Eye (tissue), 1 donor: ENCODE measurements at regions not wholly inside any gene's neighbourhood (a gene's known extent, or its start where the extent isn't known, plus 50 kb on each side); places are given as distances from the start of the nearest gene placed in this dataset.

Experiments used
- DNase-seq: peaks from one replicate; pipeline ENCODE4 v3.0.0-alpha.2; 2015

GRCh38 chr9:129469988-129470316 is 150.9 kb downstream of the C9orf50 start:
- DNase-seq, result no peak

- no peak for DNase-seq
Measured at GRCh38 chr9:129469188-129469987, 151.5 kb downstream of the C9orf50 start.

GRCh38 chr9:129467739-129468666 is 152.9 kb downstream of the C9orf50 start:
- no peak for DNase-seq

- DNase-seq, result peak; percentile 10
Measured at GRCh38 chr9:129467004-129467588, 153.8 kb downstream of the C9orf50 start.

- DNase-seq, result no peak
Measured at GRCh38 chr9:129465834-129466535, 154.9 kb downstream of the C9orf50 start.

GRCh38 chr9:129464972-129465833 is 155.7 kb downstream of the C9orf50 start:
- no peak for DNase-seq

GRCh38 chr9:129463994-129464393 is 156.9 kb downstream of the C9orf50 start:
- DNase-seq, result no peak

GRCh38 chr9:129463477-129463876 is 157.4 kb downstream of the C9orf50 start:
- DNase-seq, result no peak

GRCh38 chr9:129462360-129462759 is 158.5 kb downstream of the C9orf50 start:
- no peak for DNase-seq

- DNase-seq, result peak; percentile 99
Measured at GRCh38 chr9:129460323-129461261, 160.3 kb downstream of the C9orf50 start.

- DNase-seq, result no peak
Measured at GRCh38 chr9:129459547-129460322, 161.2 kb downstream of the C9orf50 start.

GRCh38 chr9:129458663-129459546 is 162.0 kb downstream of the C9orf50 start:
- peak; percentile 85 for DNase-seq

GRCh38 chr9:129458155-129458661 is 162.7 kb downstream of the C9orf50 start:
- DNase-seq, result no peak

- no peak for DNase-seq
Measured at GRCh38 chr9:129457325-129457779, 163.5 kb downstream of the C9orf50 start.

- no peak for DNase-seq
Measured at GRCh38 chr9:129456549-129457324, 164.2 kb downstream of the C9orf50 start.

GRCh38 chr9:129455151-129455995 is 165.5 kb downstream of the C9orf50 start:
- DNase-seq, result peak; percentile 87
